Stromal cell of bone marrow (primary cell): ENCODE measurements at regions not wholly inside any gene's neighbourhood (a gene's known extent, or its start where the extent isn't known, plus 50 kb on each side); places are given as distances from the start of the nearest gene placed in this dataset.
"Not testable (repeated sequence)": the region's sequence is repeated elsewhere in the genome, so short reads cannot be mapped to it uniquely, and the experiment has no call there.

Experiments
- DNase-seq: peaks from one replicate; pipeline ENCODE4 v3.0.0-alpha.2; 2012; ENCODE audit warnings: low read depth

DNA sequence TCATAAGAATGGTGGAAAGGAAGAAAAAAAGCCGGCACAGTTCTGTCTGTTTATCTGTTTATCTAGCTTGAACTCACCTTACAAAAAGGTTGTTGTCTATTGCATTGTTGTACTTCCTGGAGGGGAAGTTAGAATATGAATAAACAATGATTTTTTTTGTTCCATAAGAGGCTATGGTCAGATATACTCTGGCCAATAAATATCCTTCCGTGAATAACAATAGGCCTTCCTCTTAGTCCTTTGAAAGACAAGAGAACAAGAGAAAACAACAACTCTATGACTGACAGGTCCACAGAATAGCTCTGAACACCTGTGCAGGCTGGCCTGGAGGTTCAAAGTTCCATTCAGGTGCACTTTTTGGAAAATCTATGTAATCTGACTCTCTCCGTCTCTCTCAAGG is 192.8 kb upstream of the KRR1 start:
- DNase-seq, result no peak

DNA sequence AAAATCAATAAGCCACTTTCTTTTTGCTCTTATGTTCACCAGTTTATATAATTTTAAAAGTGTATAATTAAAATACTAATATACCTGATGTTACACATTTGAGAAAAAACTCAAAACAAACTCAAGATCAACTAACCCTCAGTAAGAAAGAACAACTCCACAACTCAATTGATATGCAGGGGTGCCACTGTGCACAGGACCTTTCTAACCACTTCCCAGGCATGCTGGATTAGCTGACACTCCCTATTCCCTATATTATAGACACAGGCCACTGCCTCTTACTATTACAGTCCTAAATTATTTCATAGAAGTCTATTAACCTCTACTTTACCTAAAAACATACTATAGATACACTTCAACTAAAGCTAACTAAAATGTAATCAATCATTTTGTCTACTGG is 191.7 kb upstream of the KRR1 start:
- no peak for DNase-seq

DNA sequence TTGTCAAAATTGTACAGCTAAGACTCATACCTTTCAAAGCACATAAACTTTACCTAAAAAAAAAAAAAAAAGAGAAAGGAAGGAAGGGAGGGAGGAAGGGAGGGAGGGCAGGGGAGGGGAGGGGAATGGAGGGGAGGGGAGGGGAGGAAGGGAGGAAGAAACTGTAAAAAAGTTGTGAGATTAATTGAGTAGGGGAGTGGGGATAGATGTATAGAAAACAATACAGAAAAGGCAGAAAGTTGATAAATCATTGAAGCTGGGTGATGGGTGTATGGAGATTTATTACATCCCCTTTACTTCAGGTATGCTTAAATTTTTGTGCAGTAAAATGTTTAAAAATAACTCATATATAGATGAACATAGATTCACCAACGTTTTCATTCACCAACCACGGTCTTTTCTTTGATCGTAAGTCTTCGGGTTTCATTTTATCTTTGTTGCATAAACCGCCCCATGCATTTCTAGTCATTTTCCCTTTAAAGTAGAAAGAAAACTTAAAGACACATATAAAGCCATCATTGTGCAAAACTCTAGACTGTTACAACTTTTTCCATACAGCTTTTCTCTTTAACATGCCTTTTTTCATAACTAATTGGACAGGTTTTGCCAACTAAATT is 191.2 kb upstream of the KRR1 start:
- DNase-seq, result no peak

DNA sequence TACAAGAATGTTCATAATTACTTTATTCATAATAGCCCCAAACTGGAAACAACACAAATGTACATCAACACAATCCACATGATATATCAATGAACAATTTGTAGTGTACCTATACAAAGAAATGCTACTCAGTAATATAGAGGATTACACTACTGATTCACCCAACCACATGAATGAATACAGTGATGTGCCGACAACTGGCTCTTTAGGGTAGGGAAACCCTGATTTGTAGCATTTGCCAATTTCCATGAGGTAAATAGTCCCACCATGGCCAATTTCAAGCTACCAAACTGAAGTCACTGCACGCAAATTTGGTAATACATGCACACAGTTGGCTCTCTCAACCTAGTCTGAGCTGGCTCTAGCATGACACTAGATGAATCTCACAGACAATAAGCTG is 190.4 kb upstream of the KRR1 start:
- DNase-seq, result no peak

DNA sequence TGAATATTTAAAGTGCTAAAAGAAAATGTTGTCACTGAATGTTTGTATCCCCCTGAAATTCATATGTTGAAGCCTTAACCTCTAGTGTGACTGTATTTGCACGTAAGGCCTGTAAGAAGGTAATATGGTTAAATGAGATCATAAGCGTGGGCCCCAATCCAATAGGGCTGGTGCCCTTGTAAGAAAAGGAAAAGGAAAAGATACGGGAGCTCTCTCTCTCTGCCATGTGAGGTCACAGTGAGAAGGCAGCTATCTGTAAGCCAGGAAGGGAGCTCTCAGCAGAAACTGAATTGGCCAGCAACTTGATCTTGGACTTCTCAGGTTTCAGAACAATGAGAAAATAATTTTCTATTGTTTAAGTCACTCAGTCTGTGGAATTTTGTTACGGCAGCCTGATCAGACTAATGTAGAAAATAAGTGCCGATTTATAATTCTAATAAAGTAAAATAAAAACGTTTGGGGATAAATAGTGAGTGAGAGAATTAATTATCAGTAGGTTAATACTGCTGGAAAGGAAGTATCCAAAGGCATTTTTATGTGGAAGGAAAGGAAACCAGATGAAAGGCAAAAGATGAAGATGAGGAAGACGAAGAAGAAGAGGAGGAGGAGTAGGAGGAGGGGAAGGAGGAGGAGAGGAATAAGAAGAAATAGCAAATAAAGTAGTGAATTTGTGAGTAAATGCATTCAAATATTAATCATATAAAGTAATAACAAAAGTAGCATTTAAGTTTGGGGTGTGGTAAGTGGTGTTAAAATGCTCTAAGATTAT is 188.5 kb upstream of the KRR1 start:
- no peak for DNase-seq

DNA sequence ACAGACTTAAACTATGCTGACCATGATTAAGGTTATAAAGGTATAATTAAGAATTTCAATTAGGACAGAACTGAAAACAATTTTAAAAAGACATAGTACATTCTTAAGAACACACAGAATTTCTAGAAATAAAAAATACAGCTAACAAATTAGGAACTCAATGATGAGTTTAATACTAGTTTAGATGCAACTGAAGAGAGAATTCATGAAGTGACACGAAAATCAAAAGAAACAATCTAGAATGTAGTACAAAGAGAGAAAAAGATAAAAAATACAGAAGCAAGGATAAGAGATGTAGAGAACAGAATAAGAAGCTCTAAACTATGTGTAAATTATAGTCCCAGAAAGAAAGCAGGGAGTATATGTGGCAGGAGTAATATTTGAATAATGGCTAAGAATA is 187.8 kb upstream of the KRR1 start:
- no peak for DNase-seq

DNA sequence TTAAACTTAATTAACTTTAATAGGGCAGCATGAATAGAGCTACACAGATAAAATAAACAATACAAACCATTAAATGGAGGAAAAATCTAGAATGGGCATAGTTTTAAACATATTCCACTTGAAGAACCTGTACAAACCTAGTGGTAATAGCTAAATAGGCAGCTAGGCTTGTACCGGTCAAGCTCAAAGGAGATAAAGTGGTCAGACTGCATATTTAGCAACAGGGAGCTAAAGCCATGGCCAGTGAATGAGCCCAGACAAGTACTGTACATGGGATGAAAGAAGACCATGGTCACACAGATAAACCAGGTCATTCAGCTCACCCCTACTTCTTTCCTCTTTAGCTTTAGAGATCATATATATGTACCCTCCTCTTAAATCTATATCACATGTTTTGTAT is 186.6 kb upstream of the KRR1 start:
- DNase-seq, result no peak

DNA sequence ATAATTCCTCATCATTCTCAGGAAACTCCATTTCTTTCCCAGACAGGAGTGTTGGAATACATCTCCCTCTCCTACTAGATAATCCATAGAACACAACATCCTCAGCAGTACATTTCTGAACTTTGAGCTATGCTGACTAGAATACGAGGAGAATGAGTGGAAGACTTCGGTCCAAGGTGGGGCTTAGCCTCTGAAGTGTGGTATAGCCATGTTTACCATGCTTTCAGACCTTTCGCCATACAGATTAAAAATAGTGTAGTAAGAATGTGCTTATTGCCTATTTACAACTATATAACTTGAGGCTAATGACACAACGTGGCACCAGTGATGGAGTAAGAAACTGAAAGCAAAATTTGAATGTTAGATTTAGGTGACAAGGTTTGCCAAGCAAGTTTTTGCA is 184.5 kb upstream of the KRR1 start:
- no peak for DNase-seq

DNA sequence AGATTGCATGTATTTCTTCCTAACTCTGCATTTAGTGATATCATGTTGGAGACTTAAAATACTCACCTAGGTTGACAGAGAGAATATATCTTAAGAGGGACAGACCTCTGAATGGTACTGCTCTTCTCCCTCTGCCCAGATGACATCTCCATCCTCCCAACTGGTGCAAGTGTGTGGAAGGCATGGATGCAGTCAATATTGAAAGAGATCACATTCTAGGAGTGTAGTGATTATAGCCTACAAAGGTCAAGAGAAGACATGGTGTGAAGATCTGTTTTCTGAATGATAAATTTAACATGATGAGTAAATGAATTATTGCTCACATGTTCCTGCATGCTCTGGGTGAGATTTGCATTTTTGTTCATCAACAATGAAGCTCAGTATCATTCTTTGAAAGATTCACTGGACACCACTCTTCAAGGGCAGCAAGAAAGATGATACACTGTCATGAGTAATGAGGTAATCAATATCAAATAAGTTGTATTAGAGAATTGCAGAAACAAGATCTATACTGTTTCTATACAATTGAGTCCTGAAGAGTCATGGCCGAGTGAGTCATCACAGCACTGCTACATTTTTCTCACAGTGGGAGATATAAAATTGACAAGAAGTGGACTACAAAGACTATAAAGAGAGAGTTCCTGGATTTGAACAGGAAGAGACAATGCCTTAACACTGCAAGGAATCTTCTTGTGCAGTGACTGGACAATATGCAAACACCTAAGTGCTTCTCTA is 183.3 kb upstream of the KRR1 start:
- DNase-seq, result no peak

DNA sequence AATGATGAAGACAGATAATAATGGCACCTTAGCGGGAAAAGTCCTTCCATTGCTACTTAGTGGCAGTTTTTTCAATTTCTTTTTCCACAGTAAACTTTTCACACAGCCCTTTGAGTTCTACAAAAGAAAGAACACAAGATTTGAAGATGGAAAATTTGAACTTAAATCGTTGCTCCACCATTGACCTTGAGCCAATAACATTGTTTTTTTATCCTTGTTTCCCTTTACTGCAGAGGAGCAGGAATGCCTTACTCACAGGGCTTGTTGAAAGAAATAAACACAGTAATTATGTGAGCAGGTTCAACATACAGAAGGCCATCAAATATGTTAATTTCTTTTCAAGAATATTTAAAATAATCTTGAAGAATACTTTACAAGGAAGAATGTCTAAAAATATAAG is 181.5 kb upstream of the KRR1 start:
- peak; percentile 49 for DNase-seq

DNA sequence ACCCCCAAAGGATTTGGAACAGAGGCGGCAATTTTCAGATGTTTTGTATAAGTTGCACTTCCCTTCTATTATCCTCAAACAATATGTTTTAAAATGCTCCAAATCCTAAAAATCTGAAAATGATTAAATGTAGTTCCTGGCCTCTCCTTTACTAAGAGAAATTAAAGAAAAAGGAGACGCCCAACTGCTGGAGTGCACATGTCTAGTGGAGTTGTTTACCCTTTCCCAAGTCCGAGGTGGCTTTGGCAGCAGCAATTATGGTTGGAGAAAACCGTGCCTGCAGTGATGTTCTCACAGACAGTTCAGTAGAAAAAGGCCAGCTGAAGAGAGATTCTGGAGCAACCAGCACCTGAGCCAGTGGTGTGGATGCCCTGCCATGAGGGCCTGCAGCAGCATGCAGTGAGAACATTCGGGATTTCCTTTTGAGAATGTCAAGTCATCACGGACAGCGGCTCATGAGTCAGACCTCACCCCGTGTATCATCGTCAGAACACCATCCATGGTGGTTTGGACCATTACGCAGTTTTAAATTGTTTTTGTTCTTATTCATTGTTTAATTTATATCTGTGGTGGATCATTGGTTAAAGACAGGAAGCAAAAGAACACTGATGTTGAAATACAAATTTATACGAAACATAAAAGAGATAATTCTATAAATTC is 179.0 kb upstream of the KRR1 start:
- DNase-seq, result peak; percentile 98

DNA sequence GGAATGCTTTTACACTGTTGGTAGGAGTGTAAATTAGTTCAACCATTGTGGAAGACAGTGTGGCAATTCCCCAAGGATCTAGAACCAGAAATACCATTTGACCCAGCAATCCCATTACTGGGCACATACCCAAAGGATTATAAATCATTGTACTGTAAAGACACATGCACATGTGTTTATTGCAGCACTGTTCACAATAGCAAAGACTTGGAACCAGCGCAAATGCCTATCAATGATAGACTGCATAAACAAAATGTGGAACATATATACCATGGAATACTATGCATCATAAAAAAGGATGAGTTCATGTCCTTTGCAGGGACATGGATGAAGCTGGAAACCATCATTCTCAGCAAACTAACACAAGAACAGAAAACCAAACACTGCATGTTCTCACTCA is 174.8 kb upstream of the KRR1 start:
- DNase-seq, result not testable (repeated sequence)

DNA sequence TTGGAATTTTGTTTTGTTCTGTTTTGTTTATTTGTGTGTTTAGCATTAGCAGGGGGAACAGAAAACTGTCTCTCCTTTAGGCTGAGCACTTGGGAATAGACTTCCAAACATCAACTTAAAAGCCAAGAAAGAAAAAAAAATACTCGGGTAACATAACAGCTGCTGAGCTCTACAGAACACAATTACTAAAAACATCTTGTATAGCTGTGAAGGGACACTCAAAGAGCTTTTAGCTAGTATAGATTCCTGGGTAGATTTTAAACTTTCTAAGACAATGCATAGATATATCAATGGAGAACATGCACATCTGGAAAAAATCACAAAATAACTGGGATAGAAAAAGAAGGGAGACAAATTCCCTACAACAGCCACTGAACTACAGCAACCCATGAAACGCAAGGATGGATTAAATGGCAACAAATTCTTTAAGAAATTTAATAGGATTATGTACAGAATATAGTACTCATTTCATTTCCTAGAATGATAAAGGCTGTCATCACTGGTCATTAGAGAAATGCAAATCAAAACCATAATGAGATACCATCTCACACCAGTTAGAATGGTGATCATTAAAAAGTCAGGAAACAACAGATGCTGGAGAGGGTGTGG is 174.3 kb upstream of the KRR1 start:
- DNase-seq, result no peak

DNA sequence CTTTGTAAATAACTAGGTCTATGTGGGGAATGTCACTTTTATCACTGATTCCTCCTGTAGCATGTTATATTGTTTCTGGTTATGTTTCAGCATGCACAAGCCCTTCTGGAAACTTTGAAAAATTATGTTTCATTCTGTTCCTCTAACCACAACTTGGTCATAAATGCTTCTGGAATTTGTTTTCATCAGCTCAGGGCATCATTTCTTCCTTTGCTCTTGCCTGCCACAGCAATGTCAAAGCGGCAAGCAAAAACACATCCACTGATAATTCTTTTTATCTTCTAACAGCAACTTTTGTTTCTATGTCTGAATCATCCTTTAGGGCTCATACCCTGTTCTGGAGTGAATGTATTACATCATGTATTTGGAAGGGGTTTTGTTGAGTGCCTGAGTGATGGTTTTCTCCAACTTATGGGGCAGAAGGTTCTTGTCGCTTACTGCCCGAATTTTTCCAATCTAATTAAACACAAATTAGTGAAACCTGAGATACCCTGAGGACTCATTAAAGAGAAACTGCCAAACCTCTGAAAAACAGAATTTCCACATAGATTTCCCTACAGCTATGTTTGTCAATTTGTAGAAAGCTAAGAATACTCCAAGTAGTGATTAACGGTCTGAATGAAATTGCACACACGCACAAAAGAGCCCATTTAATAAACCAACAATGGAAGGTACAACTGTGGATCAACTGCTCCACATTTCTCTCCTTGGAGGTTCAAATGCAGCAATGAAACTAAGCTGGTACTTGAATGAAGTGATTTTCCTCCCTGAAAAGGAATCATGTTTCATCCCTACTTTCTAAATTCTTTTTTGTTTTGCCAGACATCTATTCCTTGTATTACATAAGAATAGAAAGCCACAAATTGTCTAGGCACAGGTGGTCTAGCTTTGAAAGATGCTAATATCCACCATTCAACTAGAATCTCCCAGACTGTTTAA is 173.5 kb upstream of the KRR1 start:
- DNase-seq, result peak; percentile 87

DNA sequence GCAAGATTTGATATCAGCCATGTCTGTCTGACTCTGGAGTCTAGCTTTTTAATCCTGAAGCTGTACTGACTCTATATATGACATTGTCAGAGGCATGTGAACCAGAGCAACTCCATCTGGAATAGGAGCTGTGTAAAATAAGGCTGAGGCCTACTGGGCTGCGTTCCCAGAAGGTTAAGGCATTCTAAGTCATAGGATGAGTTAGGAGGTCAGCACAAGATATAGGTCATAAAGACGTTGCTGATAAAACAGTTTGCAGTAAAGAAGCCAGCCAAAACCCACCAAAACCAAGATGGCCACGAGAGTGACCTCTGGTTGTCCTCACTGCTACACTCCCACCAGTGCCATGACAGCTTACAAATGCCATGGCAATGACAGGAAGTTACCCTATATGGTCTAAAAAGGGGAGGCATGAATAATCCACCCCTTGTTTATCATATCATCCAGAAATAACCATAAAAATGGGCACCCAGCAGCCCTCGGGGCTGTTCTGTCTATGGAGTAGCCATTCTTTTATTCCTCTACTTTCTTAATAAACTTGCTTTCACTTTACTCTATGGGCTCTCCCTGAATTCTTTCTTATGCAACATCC is 172.7 kb upstream of the KRR1 start:
- not testable (repeated sequence) for DNase-seq

DNA sequence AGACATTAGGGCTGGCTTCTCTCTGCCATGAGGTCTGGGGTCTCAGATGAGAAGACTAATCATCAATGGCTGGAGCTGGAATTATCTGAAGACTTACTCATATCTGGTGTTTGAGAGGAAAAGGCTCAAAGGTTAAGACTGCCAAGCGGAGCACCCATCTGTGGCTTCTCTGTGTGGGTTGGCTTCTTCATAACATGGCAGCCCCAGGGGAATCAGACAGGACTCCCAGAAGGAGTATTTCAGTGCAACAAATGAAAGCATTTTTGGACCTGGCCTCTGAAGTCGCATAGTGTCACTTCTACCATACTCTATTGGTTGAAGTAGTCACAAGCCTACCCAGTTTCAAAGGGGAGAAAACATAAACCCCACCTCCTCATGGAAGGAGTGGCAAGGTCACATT is 171.8 kb upstream of the KRR1 start:
- no peak for DNase-seq

DNA sequence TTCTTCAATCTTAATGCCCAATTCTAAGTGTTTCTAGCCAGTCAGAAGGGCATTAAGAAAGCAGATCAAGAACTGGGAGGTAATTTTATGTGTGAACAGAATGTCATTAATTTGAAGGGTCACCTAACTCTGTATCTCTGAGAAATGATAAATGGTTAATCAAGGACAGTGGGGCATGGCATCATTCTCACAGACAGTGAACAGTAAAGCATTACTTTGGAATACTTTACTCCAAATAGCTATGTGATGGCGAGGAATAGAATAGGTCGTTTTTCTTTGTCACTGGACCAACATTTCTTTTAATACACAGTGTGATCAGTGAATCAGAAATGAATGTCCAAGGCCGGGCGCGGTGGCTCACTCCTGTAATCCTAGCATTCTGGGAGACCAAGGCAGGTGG is 166.1 kb upstream of the KRR1 start:
- DNase-seq, result no peak

DNA sequence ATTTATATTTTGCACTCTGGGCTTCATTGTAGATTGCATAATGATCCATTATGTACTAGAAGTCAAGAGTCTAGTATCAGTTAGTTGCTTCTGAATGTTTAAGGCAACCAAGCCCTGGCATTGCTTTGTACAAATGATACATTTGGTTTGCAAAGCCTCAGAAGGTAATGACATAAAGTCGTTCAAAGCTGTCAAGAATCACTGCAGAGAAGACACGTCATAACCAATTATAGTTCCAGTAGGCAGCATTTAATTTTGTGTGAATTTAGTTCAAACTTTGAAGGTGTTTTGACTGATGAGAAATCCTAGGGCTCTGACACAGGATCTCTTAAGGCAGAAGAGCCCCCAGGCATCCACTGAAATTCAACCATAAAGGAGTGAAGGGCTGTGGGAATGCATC is 163.0 kb upstream of the KRR1 start:
- DNase-seq, result no peak

DNA sequence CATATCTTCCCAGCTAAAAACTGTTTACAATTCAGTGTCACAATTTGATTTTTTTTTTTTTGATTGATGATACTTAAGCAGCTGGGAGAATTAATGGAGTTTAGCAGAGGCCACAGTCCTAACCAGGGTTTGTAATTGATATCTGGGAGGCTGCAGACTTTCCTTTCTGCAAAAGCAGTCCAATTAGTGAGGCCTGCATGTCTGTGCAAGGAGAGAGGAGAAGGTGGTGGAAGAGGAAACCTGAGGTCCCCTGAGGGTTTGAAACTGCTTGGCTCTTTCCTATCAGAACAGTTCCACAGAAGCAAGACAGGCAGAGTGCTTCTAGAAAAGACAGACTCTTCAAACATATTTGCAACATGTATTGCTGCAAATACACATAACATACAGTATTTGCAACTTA is 160.8 kb upstream of the KRR1 start:
- no peak for DNase-seq

DNA sequence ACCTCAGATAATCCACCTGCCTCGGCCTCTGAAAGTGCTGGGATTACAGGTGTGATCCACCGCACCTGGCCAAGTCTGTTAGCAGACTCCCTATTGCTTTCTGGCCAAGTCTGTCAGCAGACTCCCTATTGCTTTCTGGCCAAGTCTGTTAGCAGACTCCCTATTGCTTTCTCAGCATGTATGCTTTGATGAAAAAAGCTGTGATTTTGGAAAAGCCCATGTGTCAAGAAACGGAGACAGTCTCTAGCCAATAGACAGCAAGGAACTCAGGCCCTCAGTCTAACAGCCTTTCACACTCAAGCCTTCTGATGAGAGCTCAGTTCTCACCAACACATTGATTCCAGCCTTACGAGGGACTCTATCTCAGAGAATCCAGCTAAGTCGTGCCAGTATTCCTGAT is 158.8 kb upstream of the KRR1 start:
- DNase-seq, result no peak

DNA sequence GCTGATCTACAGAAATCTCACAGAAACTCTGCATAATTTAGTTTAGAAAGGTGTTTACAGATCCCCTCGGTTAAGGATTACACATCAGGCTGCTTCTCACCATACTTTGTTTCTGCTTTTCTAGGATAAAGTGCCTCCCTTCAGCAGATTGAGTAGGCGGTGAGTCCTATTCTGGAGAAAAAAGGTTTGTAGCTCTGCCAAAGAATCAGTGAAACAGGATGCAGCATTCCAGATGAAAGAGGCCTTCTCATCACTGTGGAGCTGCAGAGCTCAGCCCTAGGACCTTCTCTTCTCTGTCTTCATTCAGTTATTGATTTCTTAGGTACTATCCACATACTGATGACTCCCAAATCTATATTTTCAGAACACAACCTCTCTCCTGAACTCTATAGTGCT is 155.5 kb upstream of the KRR1 start:
- DNase-seq, result peak; percentile 73
